GDM1 (cell line): ENCODE measurements at regions not wholly inside any gene's neighbourhood (a gene's known extent, or its start where the extent isn't known, plus 50 kb on each side); places are given as distances from the start of the nearest gene placed in this dataset.
"Not testable (repeated sequence)": the region's sequence is repeated elsewhere in the genome, so short reads cannot be mapped to it uniquely, and the experiment has no call there.

ENCODE experiments used
- DNase-seq: peaks from one replicate; lab custom pipeline; 2025; lab: John Stamatoyannopoulos, UW

DNA sequence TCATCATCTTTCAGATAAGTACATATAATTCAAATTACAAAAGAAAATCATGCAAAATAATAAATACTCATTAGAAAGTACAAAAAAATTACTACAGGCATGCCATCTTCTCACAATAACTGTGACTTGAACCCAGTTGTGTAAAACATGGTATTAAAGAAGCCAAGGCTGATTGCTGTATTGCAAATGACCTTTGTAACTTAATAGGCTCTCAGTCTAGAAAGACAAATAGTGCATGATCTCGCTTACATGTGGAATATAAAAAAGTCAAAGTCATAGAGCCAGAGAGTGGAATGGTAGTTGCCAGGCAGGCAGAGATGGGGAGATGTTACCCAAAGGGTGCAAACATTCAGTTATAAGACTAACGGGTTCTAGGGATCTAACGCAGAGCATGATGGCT, 626.1 kb downstream of the COL12A1 start:
- DNase-seq = no peak

DNA sequence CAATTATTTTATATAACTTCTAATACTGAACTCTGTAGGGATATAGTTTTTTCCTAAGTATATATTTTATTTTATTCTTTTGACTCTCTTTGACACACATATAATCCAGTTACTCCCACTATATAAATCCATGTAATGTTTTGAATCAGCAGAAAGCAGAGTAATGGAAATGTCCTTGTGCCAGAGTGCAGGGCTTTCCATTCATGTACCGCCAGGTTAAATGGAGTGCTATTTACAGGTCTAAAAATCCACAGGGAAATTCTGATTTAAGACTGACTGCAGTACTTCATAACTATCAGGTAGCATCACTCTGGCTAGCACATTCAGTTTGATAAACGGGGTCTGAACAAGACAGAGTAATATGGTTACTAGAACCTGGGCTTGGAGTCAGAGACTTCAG, 626.8 kb downstream of the COL12A1 start:
- DNase-seq = no peak

DNA sequence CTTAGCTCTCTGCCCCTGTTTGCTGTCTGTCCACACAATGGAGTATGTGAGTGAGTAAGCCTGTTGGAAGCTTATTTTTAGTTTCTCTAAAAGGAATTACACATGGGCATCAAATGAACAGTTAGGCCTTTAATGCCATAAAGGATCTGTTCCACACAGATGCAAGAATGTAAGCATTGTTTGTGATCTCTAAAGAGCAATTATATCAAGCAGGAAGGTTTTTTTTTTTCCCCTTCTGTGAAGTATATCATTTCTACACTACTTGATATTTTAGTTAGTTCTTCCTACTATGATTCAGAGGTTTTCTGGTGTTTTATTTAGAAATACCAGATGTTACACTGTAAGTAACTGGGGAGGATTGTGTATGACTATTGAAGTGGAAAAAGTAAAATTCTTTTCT, 627.5 kb downstream of the COL12A1 start:
- no peak for DNase-seq

DNA sequence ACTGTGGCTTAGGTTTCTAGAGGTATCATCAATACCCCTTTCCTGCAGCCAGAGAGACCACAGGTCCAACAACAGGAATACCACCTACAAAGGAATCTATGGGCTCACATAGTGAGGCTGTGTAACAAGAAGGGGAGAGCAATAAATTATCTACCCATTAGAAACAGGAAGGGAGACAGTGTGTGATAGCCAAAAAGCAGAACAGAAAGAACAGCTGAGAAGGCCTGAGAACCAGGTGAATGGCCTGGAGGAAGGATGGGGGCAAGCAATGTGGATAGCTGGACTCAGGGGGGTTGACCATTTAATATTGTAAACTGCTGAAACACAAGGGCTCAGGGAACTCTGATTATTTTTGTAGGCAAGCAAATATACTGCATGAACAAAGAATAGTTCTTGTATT, 628.2 kb downstream of the COL12A1 start:
- no peak for DNase-seq

DNA sequence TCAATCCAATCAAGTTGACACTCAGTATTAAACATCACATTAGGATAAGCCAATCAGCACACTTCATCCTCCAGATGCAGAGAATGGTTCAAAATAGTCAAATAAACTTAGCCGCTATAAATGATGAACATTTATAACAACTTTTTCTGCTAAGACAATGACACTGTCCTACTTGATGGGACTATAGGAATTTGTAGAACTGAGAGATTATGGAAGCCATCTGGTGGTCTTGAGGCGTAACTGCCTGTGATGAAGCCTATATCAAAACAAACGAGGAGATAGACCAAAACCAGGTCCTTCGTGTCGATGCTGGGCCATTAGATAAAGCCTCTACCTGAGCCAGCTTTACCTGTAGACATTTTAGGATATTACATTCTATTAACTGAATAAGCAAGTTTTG, 631.1 kb downstream of the COL12A1 start:
- no peak for DNase-seq

DNA sequence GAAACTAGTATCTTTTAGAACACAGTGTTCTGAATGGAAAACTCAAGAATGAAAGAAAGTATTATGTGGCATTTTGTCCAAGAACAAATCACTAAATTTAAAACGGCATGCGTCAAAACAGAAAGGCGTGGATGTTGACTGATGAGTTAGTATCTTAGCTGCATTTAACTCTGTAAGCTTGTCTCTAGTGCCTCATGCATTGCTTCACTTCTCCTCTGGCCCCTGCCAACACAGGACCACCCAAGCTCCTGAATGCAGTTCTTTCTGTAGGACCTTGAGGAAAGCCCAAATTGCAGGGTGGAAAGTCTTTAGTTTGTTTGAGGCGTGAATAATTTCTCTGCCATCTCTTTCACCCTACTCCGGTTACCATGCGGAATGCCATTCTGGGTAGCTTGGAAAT, 632.2 kb downstream of the COL12A1 start:
- DNase-seq = no peak

DNA sequence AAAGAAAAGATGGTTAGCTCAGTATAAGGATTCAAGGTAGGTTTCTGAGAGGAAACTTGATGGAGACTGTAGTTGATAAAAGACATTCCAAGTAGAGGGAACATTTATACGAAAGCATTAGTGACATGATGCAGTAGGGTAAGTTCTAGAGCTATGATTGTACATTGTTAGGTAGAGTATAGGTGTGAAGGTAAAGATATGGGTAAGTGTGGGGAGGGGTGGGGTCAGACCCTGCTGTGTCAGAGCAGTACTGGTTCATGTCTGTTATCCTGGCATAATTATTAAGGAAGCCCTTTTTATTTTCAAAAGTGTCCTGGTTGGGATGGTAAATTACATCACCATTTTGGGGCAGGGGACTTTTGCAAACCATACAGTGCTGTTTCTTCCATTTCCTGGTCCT, 635.8 kb downstream of the COL12A1 start:
- DNase-seq = no peak

DNA sequence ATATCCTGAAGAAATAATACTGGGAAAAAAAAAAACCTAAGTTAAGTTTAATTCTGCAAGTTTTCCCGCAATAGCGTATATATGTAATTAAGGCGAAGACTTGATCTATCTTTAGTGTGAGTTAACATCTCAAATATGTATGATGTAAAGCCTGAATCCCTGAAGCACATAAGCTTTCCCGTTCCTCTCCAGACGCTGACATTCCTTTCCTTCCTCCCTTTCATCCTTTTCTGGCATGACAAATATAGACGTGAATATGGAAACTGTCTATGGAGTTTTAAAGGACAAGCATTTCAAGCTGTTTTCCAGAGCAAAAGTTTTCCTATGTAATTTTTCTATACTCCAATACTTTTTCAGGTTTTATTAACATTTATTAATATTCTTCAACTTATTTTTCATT, 637.0 kb downstream of the COL12A1 start:
- DNase-seq = no peak

DNA sequence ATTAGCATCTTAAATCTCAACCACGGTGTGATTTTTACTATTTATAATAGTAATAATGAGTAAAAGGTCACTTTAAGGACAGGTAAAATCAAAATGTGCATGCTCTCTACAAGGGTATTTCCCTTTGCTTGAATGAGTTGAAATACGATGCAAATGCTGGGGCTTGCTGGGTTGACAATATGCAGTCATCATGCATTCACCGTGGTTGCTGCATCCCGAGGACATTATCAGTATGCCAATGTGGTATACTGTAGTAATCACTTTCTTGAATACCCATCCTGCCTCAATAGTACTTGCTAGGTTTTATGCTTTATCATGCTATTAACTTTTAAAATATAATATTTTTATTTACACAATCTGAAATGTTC, 637.9 kb downstream of the COL12A1 start:
- not testable (repeated sequence) for DNase-seq

DNA sequence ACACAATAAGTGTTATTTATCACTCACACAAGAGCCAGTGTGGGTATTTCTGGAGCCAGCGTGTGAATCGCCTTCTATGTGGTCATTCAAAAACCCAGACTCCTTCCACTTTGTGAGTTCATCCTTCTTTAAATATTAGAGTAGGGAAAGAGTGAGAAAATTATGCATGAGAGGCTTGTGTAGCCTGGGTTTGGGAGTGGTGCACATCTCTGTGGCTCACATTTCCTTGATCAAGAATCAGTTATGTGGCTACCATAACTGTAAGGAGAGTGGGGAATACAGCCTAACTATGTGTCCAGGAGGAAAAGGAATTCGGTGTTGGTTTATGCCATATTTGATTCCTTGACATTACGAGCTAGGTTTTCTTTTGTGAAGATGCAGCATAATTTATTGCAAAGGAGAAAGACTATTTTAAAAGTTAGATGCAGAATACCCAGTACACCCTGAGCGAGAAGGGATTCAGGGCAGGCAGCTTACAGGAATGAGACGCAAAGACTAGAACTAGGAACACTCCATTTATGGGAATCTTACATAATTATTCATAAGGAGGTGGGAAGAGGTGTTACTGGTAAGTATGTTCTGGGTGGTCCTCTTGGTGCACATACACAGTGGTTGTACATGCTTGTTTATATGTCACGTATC, 638.5 kb downstream of the COL12A1 start:
- no peak for DNase-seq

DNA sequence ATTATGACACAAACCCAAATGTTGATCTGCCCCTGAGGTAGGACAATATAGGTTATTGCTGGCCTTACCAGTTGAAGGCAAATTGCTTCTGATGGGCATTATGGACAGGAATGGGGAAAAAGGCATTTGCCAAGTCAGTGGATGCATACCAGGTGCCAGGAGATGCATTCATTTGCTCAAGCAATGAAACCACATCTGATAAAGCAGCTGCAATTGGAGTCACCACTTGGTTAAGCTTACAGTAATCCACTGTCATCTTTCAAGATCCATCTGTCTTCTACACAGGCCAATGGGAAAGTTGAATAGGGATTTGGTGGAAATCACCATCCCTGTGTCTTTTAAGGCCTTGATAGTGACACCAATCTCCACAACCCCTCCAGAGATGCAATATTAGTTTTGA, 648.6 kb downstream of the COL12A1 start:
- DNase-seq = no peak

DNA sequence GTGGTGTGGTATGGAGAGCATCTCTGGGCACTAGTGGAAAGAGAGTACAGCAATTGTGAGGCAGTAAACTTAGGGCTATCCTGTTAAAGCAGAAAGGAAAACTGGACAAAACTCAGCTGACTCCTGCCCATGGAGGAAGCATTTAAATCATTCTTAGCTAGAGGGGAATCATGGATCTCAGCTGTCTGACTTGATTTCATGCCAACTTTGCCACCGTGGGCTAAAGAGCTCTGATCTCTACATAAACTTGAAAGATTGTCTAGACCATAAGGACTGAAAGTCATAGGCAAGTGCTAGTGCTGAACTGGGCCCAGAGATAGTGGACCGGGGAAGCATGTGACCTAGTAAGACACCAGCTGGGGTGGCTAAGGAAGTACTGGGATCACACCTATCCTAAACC, 651.8 kb downstream of the COL12A1 start:
- no peak for DNase-seq

DNA sequence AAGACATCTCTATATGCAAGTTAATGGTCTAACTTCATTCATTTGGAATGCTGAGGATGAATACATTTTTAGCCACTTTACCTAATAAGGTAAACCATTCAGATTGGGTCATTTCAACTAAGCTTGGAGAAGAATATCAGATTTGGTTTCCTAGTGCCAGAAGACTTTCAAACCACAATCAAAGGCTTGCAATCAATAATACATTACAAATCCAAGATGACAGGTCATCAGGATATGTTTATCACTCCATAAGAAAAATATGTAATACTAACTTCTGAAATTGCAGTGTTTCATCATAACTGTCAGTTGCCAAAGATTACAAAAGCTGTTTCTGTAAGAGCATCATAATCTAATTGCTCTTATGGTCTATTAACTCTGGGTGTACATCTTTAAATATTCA, 654.0 kb downstream of the COL12A1 start:
- no peak for DNase-seq

DNA sequence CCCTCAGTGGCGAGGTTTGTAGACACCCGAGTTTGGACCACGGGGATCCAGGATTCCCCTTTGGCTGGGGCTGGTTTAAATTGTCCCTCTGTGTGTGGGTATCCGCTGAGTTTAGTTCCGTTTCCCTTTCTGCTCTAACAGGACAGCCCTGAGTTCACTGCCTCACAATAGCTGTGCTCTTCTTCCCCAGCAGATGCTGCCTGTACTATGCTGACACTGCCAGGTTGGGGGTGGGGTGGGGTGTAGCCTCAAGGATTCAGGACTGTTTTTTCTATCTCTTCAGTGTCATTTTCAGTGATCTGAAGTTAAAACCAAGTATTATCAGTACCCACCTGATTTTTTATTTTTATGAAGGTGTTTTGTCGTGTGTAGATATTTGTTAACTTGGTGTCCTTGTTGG, 655.0 kb downstream of the COL12A1 start:
- no peak for DNase-seq

DNA sequence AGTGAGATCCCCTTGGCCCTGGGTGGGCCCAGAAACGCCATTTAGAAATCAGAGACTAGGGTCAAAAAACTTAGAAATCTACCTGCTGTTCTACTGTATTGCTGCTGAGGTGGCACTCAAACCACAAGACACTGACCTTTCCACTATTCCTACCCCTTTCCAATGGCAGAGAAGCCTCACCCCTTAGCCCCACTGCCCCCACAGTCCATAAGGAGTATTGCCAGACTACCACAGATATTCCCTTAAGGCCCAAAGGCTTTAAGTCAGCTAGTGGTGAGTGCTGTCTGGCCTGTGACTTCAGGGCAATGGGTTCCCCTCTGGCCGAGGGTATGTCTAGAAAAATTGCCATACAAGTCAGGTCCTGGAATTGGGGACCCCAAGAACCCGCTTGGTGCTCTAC, 656.1 kb downstream of the COL12A1 start:
- no peak for DNase-seq

DNA sequence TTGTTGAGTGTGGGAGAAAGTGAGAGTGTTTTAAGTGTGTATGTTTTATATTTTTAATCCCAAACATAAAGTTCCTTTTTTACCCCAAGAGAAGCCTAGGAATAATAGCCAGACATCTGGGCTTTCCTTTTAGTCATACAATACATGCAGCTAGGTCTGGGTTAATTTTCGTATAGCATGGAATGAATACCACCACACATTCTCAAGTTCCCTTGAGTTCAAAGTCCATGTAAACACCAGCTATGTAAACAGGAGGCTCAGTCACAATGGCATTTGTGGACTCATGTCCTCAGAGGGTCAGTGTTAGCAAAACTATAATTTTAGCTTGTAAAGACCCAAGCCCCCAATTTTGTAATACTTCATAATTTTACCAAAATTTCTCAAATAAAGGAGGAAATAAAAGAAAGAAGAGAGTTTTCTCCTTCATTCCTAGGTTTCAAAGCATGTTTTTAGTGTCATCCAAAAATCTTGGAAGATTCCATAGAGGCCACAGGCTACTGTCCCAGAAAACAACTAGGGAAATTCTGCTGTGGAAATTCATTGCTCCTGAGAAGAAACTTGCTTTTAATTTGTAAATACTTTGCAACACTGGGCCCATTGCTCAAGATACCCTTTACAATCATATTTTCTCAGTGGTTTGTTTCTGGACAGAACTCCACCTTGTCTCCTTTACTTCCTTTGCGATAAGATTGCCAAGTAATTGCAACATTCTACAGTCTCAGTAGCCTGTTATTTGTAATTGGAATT, 671.2 kb downstream of the COL12A1 start:
- no peak for DNase-seq

DNA sequence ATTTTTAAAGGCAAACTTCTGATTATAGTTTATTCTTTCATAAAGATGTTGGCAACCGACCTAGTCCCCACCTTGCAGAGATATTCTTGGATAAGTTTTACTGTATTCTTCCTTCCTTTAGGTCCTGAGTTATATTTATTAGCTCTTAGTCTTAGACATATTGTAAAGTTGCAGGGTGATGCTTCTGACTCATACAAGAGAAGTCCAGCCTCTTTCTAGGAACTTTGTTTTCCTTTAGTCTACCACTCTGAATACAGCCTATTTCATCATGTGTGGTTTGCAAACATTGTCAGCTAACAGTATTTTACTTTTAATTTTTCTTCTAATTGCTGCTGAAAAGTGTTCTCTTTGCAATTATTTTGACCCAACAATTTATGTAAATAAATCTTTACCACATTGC, 686.7 kb downstream of the COL12A1 start:
- no peak for DNase-seq

DNA sequence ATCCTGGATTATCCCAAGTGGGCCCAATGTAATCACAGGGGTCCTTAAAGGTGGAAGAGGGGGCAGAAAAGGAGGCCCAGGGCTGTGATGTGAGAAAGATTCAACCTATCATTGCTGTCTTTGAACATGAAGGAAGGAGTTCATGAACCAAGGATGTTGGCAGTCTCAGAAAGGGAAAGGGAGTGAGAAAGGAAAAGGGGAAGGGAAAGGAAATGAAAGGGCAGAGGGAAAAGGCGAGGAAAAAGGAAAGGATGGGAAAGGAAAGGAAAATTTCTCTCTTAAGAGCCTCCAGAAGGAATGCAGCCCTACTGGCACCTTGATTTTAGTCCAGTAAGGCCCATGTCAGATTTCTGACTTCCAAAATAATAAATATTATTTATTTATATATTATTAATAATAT, 687.8 kb downstream of the COL12A1 start:
- DNase-seq = no peak

DNA sequence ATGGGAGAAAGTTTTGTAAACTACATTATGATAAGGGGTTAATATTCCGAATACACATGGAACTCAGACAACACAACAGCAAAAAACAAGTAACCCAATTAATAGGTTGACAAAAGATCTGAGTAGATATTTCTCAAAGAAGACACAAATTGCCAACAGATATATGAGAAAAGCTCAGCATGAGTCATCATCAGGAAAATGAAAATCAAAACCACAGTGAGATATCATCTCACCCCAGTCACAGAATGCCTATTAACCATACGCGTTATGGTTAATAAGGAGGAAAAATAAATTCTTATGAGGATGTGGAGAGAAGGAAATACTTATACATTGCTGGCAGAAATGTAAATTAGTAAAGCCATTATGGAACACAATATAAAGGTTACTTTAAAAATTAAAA, 695.0 kb downstream of the COL12A1 start:
- DNase-seq = no peak

DNA sequence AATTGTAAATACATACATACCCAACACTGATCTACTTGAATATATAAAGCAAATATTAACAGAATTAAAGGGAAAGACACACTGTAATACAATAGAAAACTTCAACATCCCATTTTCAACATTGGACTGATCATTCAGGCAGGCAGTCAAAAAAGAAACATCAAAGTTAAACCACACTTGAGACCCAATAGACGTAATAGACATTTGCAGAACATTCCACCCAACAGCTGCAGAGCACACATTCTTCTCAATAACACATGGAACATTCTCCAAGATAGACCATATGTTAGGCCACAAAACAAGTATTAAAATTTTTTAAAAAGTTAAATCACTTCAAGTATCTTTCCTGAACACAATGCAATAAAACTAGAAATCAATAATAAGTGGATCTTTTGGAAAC, 698.2 kb downstream of the COL12A1 start:
- no peak for DNase-seq

DNA sequence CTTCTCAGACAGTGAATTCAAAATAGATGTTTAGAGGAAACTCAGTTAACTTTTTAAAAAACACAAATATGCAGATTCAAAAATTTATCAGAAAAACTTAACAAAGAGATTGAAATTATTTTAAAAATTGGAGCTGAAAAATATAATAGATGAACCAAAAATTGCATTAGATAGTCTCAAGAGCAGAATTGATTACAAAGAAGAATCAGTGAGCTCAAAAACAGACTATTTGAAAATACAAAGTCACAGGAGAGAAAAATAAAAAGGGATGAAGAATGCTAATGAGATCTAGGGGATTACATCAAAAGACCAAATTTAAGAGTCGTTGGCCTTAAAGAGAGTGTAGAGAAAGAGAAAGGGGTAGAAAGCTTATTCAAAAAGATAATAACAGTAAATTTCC, 700.5 kb downstream of the COL12A1 start:
- no peak for DNase-seq

DNA sequence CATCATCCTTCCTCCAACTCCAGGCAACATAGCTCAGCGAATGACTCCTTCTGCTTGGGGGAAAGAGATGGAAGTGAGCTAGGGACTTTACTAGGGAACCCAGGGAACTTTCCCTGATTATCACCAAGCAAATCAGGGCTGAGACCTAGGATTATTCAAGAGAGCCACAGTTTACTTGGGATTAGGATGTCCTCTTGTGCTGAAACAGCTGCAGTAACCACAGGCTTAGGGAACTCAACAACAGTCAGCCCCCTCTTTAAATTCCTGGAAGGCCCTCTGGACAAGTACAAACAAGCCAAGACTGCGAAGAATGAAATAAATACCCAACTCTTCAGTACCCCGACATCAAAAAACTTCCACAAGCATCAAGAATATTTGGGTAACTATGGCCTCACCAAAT, 700.9 kb downstream of the COL12A1 start:
- DNase-seq = no peak

DNA sequence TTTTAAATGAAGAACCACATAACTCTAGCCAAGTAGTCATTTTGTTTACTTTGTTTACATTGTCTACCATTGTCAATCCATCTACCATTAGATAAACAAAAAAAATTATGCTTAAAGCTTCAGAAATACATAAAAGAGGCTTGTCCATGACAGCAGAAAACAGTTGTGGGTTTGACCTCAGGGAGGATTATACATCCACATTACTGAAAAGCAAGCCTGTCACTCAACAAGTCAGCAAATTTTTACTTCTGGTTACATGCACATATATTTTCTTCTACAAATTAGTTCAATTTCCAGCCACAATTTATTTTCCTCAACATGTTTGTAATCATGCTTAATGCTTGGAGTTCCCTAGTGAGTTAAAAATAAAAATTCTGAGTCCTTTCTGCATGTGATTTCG, 713.3 kb downstream of the COL12A1 start:
- DNase-seq = no peak

DNA sequence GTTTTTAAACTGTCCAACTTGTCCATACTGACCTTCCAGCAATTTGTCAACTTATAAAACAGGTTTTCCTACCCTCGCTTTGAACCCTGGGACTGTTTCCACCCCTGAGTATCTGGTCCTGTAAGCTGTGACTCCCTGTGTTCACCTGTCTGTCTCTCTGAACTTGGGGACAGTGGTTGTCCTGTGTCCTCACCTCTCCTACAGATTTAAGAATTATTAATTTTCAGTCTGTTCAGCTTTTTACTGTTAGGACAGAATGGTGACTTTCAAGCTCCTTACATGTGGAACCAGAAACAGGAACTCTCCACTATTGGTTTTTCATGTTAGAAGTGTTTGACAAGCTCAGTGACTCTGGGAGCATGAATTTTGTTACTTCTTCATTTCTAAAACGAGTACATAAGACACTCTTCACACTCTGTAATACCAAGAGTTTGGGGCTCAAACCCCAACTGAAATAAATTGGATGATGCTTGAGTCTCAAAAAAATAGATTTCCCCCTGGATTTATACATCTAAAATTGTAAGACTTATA, 713.9 kb downstream of the COL12A1 start:
- no peak for DNase-seq
